Activated naive CD4-positive, alpha-beta T cell treated with anti-CD3 and anti-CD28 coated beads, Interleukin-2, amount 10 ng/mL, durations not matched to agents 7 days and 5 days (primary cell): ENCODE measurements at regions not wholly inside any gene's neighbourhood (a gene's known extent, or its start where the extent isn't known, plus 50 kb on each side); places are given as distances from the start of the nearest gene placed in this dataset.

Experiments used
- CTCF ChIA-PET: fragments of 350-600 bp; sonication (Branson Sonifier 250); formaldehyde crosslinking; loops from one replicate; lab custom pipeline; 2021; ENCODE audit warnings: antibody characterized with exemption; lab: Charles Lee
- DNase-seq: peaks from one replicate; pipeline ENCODE4 v3.0.0-alpha.2; 2020
- H3K27ac Mint-ChIP-seq: one replicate; pipeline ENCODE4 v1.8.0; 2021; ENCODE audit warnings: mild to moderate bottlenecking, moderate library complexity, mixed read lengths
- H3K27me3 Mint-ChIP-seq: one replicate; pipeline ENCODE4 v1.8.0; 2021; ENCODE audit warnings: mild to moderate bottlenecking, mixed read lengths
- H3K36me3 Mint-ChIP-seq: one replicate; pipeline ENCODE4 v1.8.0; 2021; ENCODE audit warnings: mixed read lengths
- H3K4me1 Mint-ChIP-seq: one replicate; pipeline ENCODE4 v1.8.0; 2021; ENCODE audit warnings: mixed read lengths
- H3K4me3 Mint-ChIP-seq: one replicate; pipeline ENCODE4 v1.8.0; 2021; ENCODE audit warnings: mild to moderate bottlenecking, moderate library complexity, mixed read lengths
- H3K9me3 Mint-ChIP-seq: one replicate; pipeline ENCODE4 v1.8.0; 2021; ENCODE audit warnings: mixed read lengths

DNA sequence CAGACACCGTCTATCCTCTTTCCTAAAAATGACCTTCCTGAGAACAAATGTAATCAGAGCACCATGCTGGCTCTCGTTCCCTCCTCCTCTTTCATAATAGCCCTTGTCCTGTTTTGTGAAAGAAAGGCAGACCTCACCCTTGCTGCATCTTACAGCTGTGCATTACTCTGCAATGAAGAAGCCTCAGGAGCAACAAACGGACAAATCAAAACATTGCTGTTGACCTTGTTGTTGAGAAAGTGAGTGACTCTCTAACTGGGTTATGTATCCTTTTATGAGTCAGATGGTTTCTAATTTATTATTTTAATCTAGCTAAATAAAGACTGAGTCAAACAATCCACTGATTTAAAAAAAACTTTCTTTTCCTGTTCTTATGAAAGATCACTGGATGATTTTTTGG lies 180.9 kb downstream of the RPS29 start:
- Mint-ChIP-seq H3K27ac (no peak overlapping the region), H3K9me3 (no peaks in the 10 kb centered on the region), H3K4me3 (no peak overlapping the region), H3K4me1 (no peaks in the 10 kb centered on the region), H3K36me3 (no peaks in the 10 kb centered on the region), H3K27me3 (peaks cover 7% of the 10 kb centered on the region)
- no peak for DNase-seq
- CTCF ChIA-PET, result no interaction called here

DNA sequence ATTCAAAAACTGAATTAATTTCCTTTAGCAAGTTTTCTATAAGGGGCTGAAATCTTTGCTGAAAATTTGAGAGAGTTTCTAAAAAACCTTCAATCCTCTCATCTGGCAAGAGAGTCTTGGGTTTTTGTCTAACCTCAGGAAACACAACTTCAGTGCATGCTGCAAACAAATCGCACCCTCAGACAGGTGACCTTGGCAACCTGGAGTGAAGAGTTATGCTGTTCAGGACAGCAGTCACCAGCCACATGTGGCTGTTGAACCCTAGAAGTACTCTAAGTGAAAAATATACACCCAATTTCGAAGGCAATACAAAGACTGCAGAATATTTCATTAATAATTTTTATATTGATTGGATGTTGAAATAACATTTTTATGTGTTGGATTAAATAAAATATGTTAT lies 184.8 kb downstream of the RPS29 start:
- Mint-ChIP-seq H3K36me3 (no peaks in the 10 kb centered on the region), H3K9me3 (no peaks in the 10 kb centered on the region), H3K4me1 (no peaks in the 10 kb centered on the region), H3K4me3 (no peak overlapping the region), H3K27me3 (no peaks in the 10 kb centered on the region), H3K27ac (no peak overlapping the region)
- CTCF ChIA-PET, result no interaction called here
- DNase-seq, result no peak

DNA sequence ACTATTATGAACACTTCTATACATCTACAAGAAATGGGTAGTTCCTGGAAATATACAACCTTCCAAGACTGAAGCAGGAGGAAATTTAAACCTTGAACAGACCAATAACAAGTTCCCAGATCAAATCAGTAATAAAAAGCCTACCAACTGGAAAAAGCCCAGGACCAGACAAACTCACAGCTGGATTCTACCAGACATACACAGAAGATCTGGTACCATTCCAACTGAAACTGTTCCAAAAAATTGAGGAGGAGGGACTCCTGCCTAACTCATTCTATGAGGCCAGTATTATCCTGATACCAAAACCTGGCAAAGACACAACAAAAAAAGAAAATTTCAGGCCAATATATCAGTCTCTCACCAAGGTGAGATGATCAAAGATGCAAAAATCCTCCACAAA lies 189.4 kb downstream of the RPS29 start:
- no peaks in the 10 kb centered on the region for H3K9me3 Mint-ChIP-seq
- H3K27ac Mint-ChIP-seq, result no peak overlapping the region
- H3K4me1 Mint-ChIP-seq, result no peaks in the 10 kb centered on the region
- DNase-seq, result no peak
- H3K36me3 Mint-ChIP-seq, result no peaks in the 10 kb centered on the region
- CTCF ChIA-PET, result no interaction called here
- H3K27me3 Mint-ChIP-seq, result no peaks in the 10 kb centered on the region
- no peak overlapping the region for H3K4me3 Mint-ChIP-seq

GRCh38 chr14:49381778-49382177 lies 204.4 kb downstream of the RPS29 start:
- no peak overlapping the region for H3K4me3 Mint-ChIP-seq
- no peaks in the 10 kb centered on the region for H3K9me3 Mint-ChIP-seq
- no peak overlapping the region for H3K27ac Mint-ChIP-seq
- H3K27me3 Mint-ChIP-seq, result peaks cover 4% of the 10 kb centered on the region
- no peak for DNase-seq
- H3K4me1 Mint-ChIP-seq, result no peaks in the 10 kb centered on the region
- H3K36me3 Mint-ChIP-seq, result no peaks in the 10 kb centered on the region
- CTCF ChIA-PET, result no interaction called here

- no peak for DNase-seq
- H3K9me3 Mint-ChIP-seq, result no peaks in the 10 kb centered on the region
- H3K4me3 Mint-ChIP-seq, result no peak overlapping the region
- no peaks in the 10 kb centered on the region for H3K27me3 Mint-ChIP-seq
- H3K4me1 Mint-ChIP-seq, result no peaks in the 10 kb centered on the region
- H3K27ac Mint-ChIP-seq, result no peak overlapping the region
- CTCF ChIA-PET, result no interaction called here
- no peaks in the 10 kb centered on the region for H3K36me3 Mint-ChIP-seq
These were observed 218.5 kb downstream of the RPS29 start for GRCh38 chr14:49367696-49368095.

DNA sequence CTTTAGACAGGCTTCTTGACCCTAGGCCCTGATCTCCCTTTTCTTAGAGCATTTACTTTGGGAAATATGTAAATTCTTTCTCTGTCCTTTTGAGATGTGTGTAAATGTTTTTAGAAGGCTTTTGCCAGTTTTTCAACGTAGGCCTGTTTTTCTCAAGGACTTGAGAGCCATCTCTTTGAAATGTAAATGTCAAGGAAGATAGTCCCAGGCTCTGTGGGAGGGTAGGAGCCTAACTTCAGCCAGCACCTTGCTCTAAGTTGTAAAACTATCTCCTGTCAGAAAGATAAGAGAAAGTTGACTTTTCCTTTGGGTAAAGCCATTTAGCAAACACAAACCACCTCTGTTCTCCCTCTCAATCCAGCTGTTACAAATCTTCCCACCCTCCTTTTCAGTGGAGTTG lies 219.8 kb downstream of the RPS29 start:
- H3K4me1 Mint-ChIP-seq, result no peaks in the 10 kb centered on the region
- H3K9me3 Mint-ChIP-seq, result no peaks in the 10 kb centered on the region
- H3K4me3 Mint-ChIP-seq, result no peak overlapping the region
- no peak for DNase-seq
- no peak overlapping the region for H3K27ac Mint-ChIP-seq
- CTCF ChIA-PET, result no interaction called here
- no peaks in the 10 kb centered on the region for H3K27me3 Mint-ChIP-seq
- H3K36me3 Mint-ChIP-seq, result no peaks in the 10 kb centered on the region

GRCh38 chr14:49364752-49365117 lies 221.4 kb downstream of the RPS29 start:
- no peak for DNase-seq
- Mint-ChIP-seq H3K36me3 (no peaks in the 10 kb centered on the region), H3K4me1 (no peaks in the 10 kb centered on the region), H3K9me3 (peaks cover 4% of the 10 kb centered on the region), H3K27me3 (no peaks in the 10 kb centered on the region), H3K27ac (no peak overlapping the region), H3K4me3 (no peak overlapping the region)
- CTCF ChIA-PET, result no interaction called here

- Mint-ChIP-seq H3K4me1 (no peaks in the 10 kb centered on the region), H3K27ac (no peak overlapping the region), H3K9me3 (peaks cover 4% of the 10 kb centered on the region), H3K4me3 (no peak overlapping the region), H3K27me3 (no peaks in the 10 kb centered on the region), H3K36me3 (no peaks in the 10 kb centered on the region)
- no peak for DNase-seq
- CTCF ChIA-PET, result no interaction called here
These were observed 222.1 kb downstream of the RPS29 start for GRCh38 chr14:49363821-49364751.

DNA sequence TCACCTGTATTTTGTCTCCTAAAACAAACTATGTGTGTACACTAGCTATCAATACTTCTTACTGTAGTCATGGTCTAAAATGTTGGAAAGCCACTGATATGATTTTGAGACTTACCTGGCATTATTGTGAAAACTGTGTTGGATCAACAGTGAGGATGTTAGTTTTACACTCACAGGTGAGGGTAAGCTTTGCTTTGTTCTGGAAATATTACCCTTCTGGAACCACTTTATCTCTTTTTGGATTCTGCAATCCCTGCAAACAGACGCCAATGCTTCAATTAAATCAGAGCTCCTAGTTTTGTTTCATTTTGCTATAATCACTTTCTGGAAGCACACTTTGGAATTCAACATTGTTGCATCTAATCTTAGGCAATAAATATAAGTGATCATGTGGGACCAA lies 223.3 kb downstream of the RPS29 start:
- DNase-seq, result no peak
- Mint-ChIP-seq H3K4me3 (no peak overlapping the region), H3K36me3 (no peaks in the 10 kb centered on the region), H3K27ac (no peak overlapping the region), H3K27me3 (no peaks in the 10 kb centered on the region), H3K9me3 (peaks cover 4% of the 10 kb centered on the region), H3K4me1 (no peaks in the 10 kb centered on the region)
- CTCF ChIA-PET, result no interaction called here

DNA sequence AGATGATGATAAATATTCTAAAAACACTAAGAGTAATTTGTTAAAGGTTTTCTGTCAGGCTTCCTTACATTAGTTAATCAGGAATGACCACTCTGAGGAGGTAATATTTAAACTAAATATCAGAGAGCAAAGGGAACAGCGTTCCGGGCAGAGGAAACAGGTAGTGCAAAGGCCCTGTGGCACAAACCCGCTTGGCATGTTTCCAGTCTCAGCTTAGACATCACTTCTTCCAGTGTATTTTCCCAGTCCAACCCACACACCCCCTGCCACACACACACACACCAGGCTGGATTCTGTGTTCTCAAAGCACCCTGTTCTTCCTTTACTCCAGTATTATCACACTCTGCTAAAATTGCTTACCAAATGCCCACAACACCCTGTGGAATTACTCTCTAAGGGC lies 247.1 kb downstream of the RPS29 start:
- CTCF ChIA-PET, result no interaction called here
- no peak overlapping the region for H3K27ac Mint-ChIP-seq

DNA sequence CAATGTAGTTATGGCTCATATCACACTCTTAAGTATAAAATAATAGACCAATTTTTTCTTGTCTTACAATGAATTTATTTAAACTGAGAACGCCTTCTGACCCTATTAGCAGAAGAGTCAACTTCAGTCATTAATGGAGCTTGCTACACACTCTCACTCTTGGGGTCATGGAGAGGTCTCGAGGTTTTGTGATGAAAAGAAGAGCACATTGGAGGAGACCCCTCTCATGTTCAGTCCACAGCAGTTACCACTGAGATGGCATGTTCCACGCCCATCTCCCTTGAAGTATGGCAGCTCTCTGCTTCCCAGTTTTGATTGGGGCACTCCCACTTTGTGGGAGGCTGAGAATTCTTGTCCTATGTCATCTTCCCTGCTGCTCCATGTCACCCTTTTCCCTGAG lies 266.4 kb downstream of the RPS29 start:
- Mint-ChIP-seq H3K27ac (no peak overlapping the region), H3K4me1 (no peaks in the 10 kb centered on the region), H3K27me3 (no peaks in the 10 kb centered on the region), H3K36me3 (no peaks in the 10 kb centered on the region), H3K4me3 (no peak overlapping the region), H3K9me3 (no peaks in the 10 kb centered on the region)
- DNase-seq, result no peak
- CTCF ChIA-PET, result no interaction called here

More for the DNA sequence above, 247.1 kb downstream of the RPS29 start:
- no peaks in the 10 kb centered on the region for H3K36me3 Mint-ChIP-seq
- DNase-seq, result no peak
- H3K9me3 Mint-ChIP-seq, result no peaks in the 10 kb centered on the region
- H3K4me1 Mint-ChIP-seq, result peaks cover 2% of the 10 kb centered on the region
- no peak overlapping the region for H3K4me3 Mint-ChIP-seq
- H3K27me3 Mint-ChIP-seq, result no peaks in the 10 kb centered on the region

DNA sequence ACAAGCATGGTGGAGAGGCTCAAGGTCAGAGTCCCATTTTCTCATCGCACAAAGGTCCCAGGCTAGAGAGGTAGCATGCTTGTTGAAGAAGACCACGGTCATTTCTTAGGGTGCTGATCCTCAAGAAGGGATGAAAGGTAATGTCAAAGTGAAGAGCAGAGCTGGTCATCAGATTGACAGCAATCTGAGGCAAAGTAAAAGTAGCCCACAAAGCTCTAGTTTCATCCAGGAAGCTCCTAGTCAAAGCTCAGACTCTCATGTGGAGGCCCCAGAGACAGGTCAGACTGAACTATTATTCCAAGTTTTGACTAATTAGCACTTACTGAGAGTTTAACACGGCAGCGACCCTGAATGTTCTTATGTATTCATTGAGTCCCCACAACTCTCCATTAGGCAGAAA lies 270.6 kb downstream of the RPS29 start:
- no peak overlapping the region for H3K4me3 Mint-ChIP-seq
- no peaks in the 10 kb centered on the region for H3K27me3 Mint-ChIP-seq
- no peak for DNase-seq
- no peaks in the 10 kb centered on the region for H3K4me1 Mint-ChIP-seq
- CTCF ChIA-PET, result no interaction called here
- H3K9me3 Mint-ChIP-seq, result no peaks in the 10 kb centered on the region
- H3K36me3 Mint-ChIP-seq, result no peaks in the 10 kb centered on the region
- H3K27ac Mint-ChIP-seq, result no peak overlapping the region

DNA sequence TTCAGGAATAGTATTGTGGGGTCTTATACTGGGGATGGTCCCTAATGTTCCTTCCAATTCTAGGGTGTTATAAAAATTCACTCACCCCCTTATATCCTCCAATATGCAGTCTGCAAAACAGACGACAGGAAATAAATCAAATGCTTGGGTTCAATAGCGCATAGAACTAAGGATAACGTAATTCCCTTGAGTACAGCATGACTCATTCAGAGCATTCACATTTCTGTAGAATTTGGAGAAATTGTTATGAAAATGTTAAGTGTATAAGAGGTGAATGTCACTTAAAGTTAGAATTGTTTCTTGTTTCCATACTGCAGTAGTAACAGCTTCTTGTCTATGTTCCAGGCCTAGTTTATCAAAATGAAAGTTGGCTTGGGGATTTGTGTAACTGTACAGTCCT lies 271.4 kb downstream of the RPS29 start:
- DNase-seq, result no peak
- Mint-ChIP-seq H3K36me3 (no peaks in the 10 kb centered on the region), H3K4me1 (no peaks in the 10 kb centered on the region), H3K27ac (no peak overlapping the region), H3K9me3 (no peaks in the 10 kb centered on the region), H3K27me3 (no peaks in the 10 kb centered on the region), H3K4me3 (no peak overlapping the region)
- CTCF ChIA-PET, result no interaction called here

GRCh38 chr14:49313108-49313507 lies 273.1 kb downstream of the RPS29 start:
- CTCF ChIA-PET, result no interaction called here
- Mint-ChIP-seq H3K27ac (no peak overlapping the region), H3K4me3 (no peak overlapping the region), H3K4me1 (no peaks in the 10 kb centered on the region), H3K9me3 (no peaks in the 10 kb centered on the region), H3K36me3 (no peaks in the 10 kb centered on the region), H3K27me3 (no peaks in the 10 kb centered on the region)
- no peak for DNase-seq

DNA sequence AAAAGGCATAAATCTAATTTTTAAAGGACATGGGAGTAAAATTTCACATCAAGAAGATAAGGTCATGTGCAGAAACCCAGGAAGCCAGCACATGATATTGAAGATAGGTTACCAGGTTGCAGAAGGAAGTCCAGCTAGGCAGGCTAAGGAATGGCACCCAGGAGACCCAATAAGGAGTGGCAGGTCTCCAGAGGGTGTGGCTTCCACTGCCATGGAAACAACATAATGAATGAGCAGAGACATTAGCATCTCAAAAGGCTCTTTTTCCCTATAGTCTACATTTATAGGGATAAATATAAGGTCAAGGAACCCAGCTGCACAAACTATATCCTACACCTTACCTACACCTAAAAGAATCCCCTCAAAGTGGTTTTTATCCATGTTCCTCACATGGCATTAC lies 275.9 kb downstream of the RPS29 start:
- no peaks in the 10 kb centered on the region for H3K36me3 Mint-ChIP-seq
- DNase-seq, result no peak
- no peaks in the 10 kb centered on the region for H3K9me3 Mint-ChIP-seq
- H3K27me3 Mint-ChIP-seq, result no peaks in the 10 kb centered on the region
- no peak overlapping the region for H3K4me3 Mint-ChIP-seq
- CTCF ChIA-PET, result interaction anchor here (0.7 kb wide), 1 partner anchor 9 kb away, joined by 4 read pairs; no protein-coding TSS in a partner anchor
- H3K4me1 Mint-ChIP-seq, result no peaks in the 10 kb centered on the region
- H3K27ac Mint-ChIP-seq, result no peak overlapping the region
